Thyroid gland (tissue), 4 donors: ENCODE measurements at regions not wholly inside any gene's neighbourhood (a gene's known extent, or its start where the extent isn't known, plus 50 kb on each side); places are given as distances from the start of the nearest gene placed in this dataset.

Source experiments
- DNase-seq, 2 donors: peaks; one replicate each; pipeline ENCODE4 v3.0.0-alpha.2; 2019
- H3K27ac ChIP-seq, 3 donors: fragments of 200-600 bp; sonication (generic); 1 replicate in 2 of 3; 2 replicates in 1 of 3; pipeline ENCODE4 v1.5.1; 2016 to 2019; ENCODE audit warnings: mild to moderate bottlenecking in 1 of 3, moderate library complexity in 1 of 3
- H3K27me3 ChIP-seq: fragments of 200-600 bp; sonication (generic); one replicate; pipeline ENCODE4 v1.5.1; 2019
- H3K36me3 ChIP-seq, 2 donors: fragments of 200-600 bp; sonication (generic); one replicate each; pipeline ENCODE4 v1.5.1; 2016 to 2019
- H3K4me1 ChIP-seq, 2 donors: fragments of 200-600 bp; sonication (generic); one replicate each; pipeline ENCODE4 v1.5.1; 2017 to 2019
- H3K4me3 ChIP-seq, 3 donors: fragments of 200-600 bp; sonication (generic); replicated peaks in 1 of 3; 1 replicate in 2 of 3; 2 replicates in 1 of 3; pipeline ENCODE4 v1.5.1; 2016; ENCODE audit warnings: mild to moderate bottlenecking in 1 of 3
- H3K9me3 ChIP-seq: fragments of 200-600 bp; sonication (generic); one replicate; pipeline ENCODE4 v1.5.1; 2017
- CTCF ChIP-seq, 6 experiments: fragments of 200-600 bp in 3 of 6; fragments of 450-650 bp in 3 of 6; sonication (generic) in 3 of 6; IDR thresholded peaks; one replicate each; pipeline ENCODE4 v1.5.1; 2016 to 2019; ENCODE audit warnings: antibody characterized with exemption in 6 of 6, mild to moderate bottlenecking in 2 of 6, inconsistent platforms in 1 of 6, moderate library complexity in 1 of 6
- POLR2A ChIP-seq, 2 donors: fragments of 450-650 bp; IDR thresholded peaks; one replicate each; pipeline ENCODE4 v1.6.1; 2017; ENCODE audit warnings: antibody characterized with exemption in 2 of 2, mild to moderate bottlenecking in 2 of 2, moderate library complexity in 1 of 2
- WGBS, 2 donors: methylation state at CpG; one replicate each; pipeline ENCODE4 v1.1.5; 2017; 5-methylcytosine and 5-hydroxymethylcytosine counted together
- intact Hi-C: fragments of 100-400 bp; cut with DNase I; formaldehyde crosslinking; loops from one replicate; pipeline ENCODE4 v1.15.1; 2023

GRCh38 chr16:72372087-72373045, 200.4 kb upstream of the PMFBP1 start:
- no peak overlapping the region for H3K27ac ChIP-seq
- intact Hi-C loops = no loop called here
- DNase-seq = no peak
- TF ChIP-seq CTCF (IDR thresholded peaks at IDR 0.05) (no peak), POLR2A (IDR thresholded peaks at IDR 0.05) (no peak)
- no peaks in the 10 kb centered on the region for H3K4me1 ChIP-seq
- no peak overlapping the region for H3K4me3 ChIP-seq
- 74 to 75% methylated on average over 15 of the region's 15 CpGs for WGBS, 2 donors
- H3K27me3 ChIP-seq = no peaks in the 10 kb centered on the region
- H3K36me3 ChIP-seq = no peaks in the 10 kb centered on the region
- H3K9me3 ChIP-seq = no peaks in the 10 kb centered on the region

GRCh38 chr16:72371307-72372086, 199.5 kb upstream of the PMFBP1 start:
- H3K27ac ChIP-seq = no peak overlapping the region

GRCh38 chr16:72369274-72369673, 197.3 kb upstream of the PMFBP1 start:
- intact Hi-C loops = no loop called here
- 69 to 83% methylated on average over 1 of the region's 1 CpG for WGBS, 2 donors
- no peak overlapping the region for H3K27ac ChIP-seq
- DNase-seq = no peak
- no peaks in the 10 kb centered on the region for H3K36me3 ChIP-seq
- no peaks in the 10 kb centered on the region for H3K9me3 ChIP-seq
- no peaks in the 10 kb centered on the region for H3K27me3 ChIP-seq
- TF ChIP-seq POLR2A (IDR thresholded peaks at IDR 0.05) (no peak), CTCF (IDR thresholded peaks at IDR 0.05) (no peak)
- H3K4me1 ChIP-seq = no peaks in the 10 kb centered on the region
- H3K4me3 ChIP-seq = no peak overlapping the region

More at GRCh38 chr16:72371307-72372086, 199.5 kb upstream of the PMFBP1 start:
- intact Hi-C loops = no loop called here
- 38 to 39% methylated on average over 10 of the region's 10 CpGs for WGBS, 2 donors
- Histone ChIP-seq H3K4me3 (no peak overlapping the region), H3K27me3 (no peaks in the 10 kb centered on the region), H3K4me1 (no peaks in the 10 kb centered on the region), H3K9me3 (no peaks in the 10 kb centered on the region), H3K36me3 (no peaks in the 10 kb centered on the region)
- no peak for TF ChIP-seq POLR2A (IDR thresholded peaks at IDR 0.05)
- TF ChIP-seq CTCF (IDR thresholded peaks at IDR 0.05) = no peak
- peak; percentile 15 to 42 for DNase-seq

- no peak overlapping the region for H3K4me3 ChIP-seq
- TF ChIP-seq CTCF (IDR thresholded peaks at IDR 0.05) (no peak), POLR2A (IDR thresholded peaks at IDR 0.05) (no peak)
- no peaks in the 10 kb centered on the region for H3K27me3 ChIP-seq
- H3K4me1 ChIP-seq = no peaks in the 10 kb centered on the region
- no peak for DNase-seq
- H3K27ac ChIP-seq = no peak overlapping the region
- intact Hi-C loops = no loop called here
- H3K36me3 ChIP-seq = no peaks in the 10 kb centered on the region
- H3K9me3 ChIP-seq = no peaks in the 10 kb centered on the region
Observed at GRCh38 chr16:72367851-72368250, 195.9 kb upstream of the PMFBP1 start.

- no peak for TF ChIP-seq CTCF (IDR thresholded peaks at IDR 0.05)
- TF ChIP-seq POLR2A (IDR thresholded peaks at IDR 0.05) = no peak
- Histone ChIP-seq H3K4me1 (no peaks in the 10 kb centered on the region), H3K9me3 (no peaks in the 10 kb centered on the region), H3K27ac (no peak overlapping the region), H3K4me3 (no peak overlapping the region), H3K36me3 (no peaks in the 10 kb centered on the region), H3K27me3 (no peaks in the 10 kb centered on the region)
- WGBS, 2 donors = 63 to 77% methylated on average over 3 of the region's 3 CpGs
- DNase-seq = no peak
- intact Hi-C loops = no loop called here
Observed at GRCh38 chr16:72362973-72363372, 191.0 kb upstream of the PMFBP1 start.
